ENCODE measurements at regions not wholly inside any gene's neighbourhood (a gene's known extent, or its start where the extent isn't known, plus 50 kb on each side); places are given as distances from the start of the nearest gene placed in this dataset.

GRCh38 chrX:458631-459061 lies 71.9 kb upstream of the PPP2R3B start:
- Histone ChIP-seq H2AFZ (ENCODE audit: low read depth, low read length) (no peak overlapping the region), H3K9me3 (ENCODE audit: insufficient read depth, low read length, severe bottlenecking) (no peaks in the 10 kb centered on the region), H3K27ac (ENCODE audit: low read length) (no peak overlapping the region), H4K20me1 (ENCODE audit: insufficient read depth, low read length) (no peaks in the 10 kb centered on the region), H3K9ac (ENCODE audit: low read depth, low read length) (no peak overlapping the region), H3K36me3 (ENCODE audit: insufficient read depth, low read length) (no peaks in the 10 kb centered on the region), H3K4me3 (ENCODE audit: low read depth in 1 of 2, low read length in 2 of 2) (no peak overlapping the region), H3K4me2 (ENCODE audit: insufficient read depth, low read length) (no peak overlapping the region), H3K4me1 (ENCODE audit: insufficient read depth, low read length) (no peaks in the 10 kb centered on the region), H3K79me2 (ENCODE audit: insufficient read depth, low read length) (no peaks in the 10 kb centered on the region), H3K27me3 (ENCODE audit: insufficient read depth, low read length, poor library complexity) (no peaks in the 10 kb centered on the region)
- DNase-seq (no peak), ATAC-seq (ENCODE audit: insufficient read depth, low read depth) (no peak)
- TF ChIP-seq EZH2 (IDR thresholded peaks at IDR 0.05; ENCODE audit: borderline replicate concordance, low read depth, low read length, severe bottlenecking): no peak
- TF ChIP-seq CTCF (IDR thresholded peaks at IDR 0.05; ENCODE audit: borderline replicate concordance, extremely low read depth, low read length, poor library complexity, severe bottlenecking): no peak

- no peaks in the 10 kb centered on the region for H3K4me1 ChIP-seq (ENCODE audit: insufficient read depth, low read length)
- TF ChIP-seq EZH2 (IDR thresholded peaks at IDR 0.05; ENCODE audit: borderline replicate concordance, low read depth, low read length, severe bottlenecking): no peak
- no peaks in the 10 kb centered on the region for H4K20me1 ChIP-seq (ENCODE audit: insufficient read depth, low read length)
- H3K9me3 ChIP-seq (ENCODE audit: insufficient read depth, low read length, severe bottlenecking): no peaks in the 10 kb centered on the region
- ATAC-seq (ENCODE audit: insufficient read depth, low read depth): no peak
- H3K36me3 ChIP-seq (ENCODE audit: insufficient read depth, low read length): no peaks in the 10 kb centered on the region
- H3K4me3 ChIP-seq (ENCODE audit: low read depth in 1 of 2, low read length in 2 of 2): no peak overlapping the region
- no peak for DNase-seq
- H3K9ac ChIP-seq (ENCODE audit: low read depth, low read length): no peak overlapping the region
- H2AFZ ChIP-seq (ENCODE audit: low read depth, low read length): no peak overlapping the region
- H3K79me2 ChIP-seq (ENCODE audit: insufficient read depth, low read length): no peaks in the 10 kb centered on the region
- no peaks in the 10 kb centered on the region for H3K27me3 ChIP-seq (ENCODE audit: insufficient read depth, low read length, poor library complexity)
- H3K27ac ChIP-seq (ENCODE audit: low read length): no peak overlapping the region
- H3K4me2 ChIP-seq (ENCODE audit: insufficient read depth, low read length): no peak overlapping the region
Measured at GRCh38 chrX:459611-460010, 72.9 kb upstream of the PPP2R3B start.

- TF ChIP-seq EZH2 (IDR thresholded peaks at IDR 0.05; ENCODE audit: borderline replicate concordance, low read depth, low read length, severe bottlenecking): no peak
- no peak for TF ChIP-seq CTCF (IDR thresholded peaks at IDR 0.05; ENCODE audit: borderline replicate concordance, extremely low read depth, low read length, poor library complexity, severe bottlenecking)
- no peak overlapping the region for H3K4me2 ChIP-seq (ENCODE audit: insufficient read depth, low read length)
- H3K9me3 ChIP-seq (ENCODE audit: insufficient read depth, low read length, severe bottlenecking): no peaks in the 10 kb centered on the region
Measured at GRCh38 chrX:460116-460515, 73.4 kb upstream of the PPP2R3B start.

GRCh38 chrX:460823-461640 lies 74.3 kb upstream of the PPP2R3B start:
- Histone ChIP-seq H3K27ac (ENCODE audit: low read length) (no peak overlapping the region), H3K27me3 (ENCODE audit: insufficient read depth, low read length, poor library complexity) (no peaks in the 10 kb centered on the region), H3K36me3 (ENCODE audit: insufficient read depth, low read length) (no peaks in the 10 kb centered on the region), H4K20me1 (ENCODE audit: insufficient read depth, low read length) (no peaks in the 10 kb centered on the region), H3K4me3 (ENCODE audit: low read depth in 1 of 2, low read length in 2 of 2) (no peak overlapping the region), H3K4me1 (ENCODE audit: insufficient read depth, low read length) (no peaks in the 10 kb centered on the region), H3K4me2 (ENCODE audit: insufficient read depth, low read length) (no peak overlapping the region), H3K79me2 (ENCODE audit: insufficient read depth, low read length) (no peaks in the 10 kb centered on the region), H3K9me3 (ENCODE audit: insufficient read depth, low read length, severe bottlenecking) (no peaks in the 10 kb centered on the region), H2AFZ (ENCODE audit: low read depth, low read length) (no peak overlapping the region), H3K9ac (ENCODE audit: low read depth, low read length) (no peak overlapping the region)
- DNase-seq: no peak
- no peak for ATAC-seq (ENCODE audit: insufficient read depth, low read depth)
- TF ChIP-seq EZH2 (IDR thresholded peaks at IDR 0.05; ENCODE audit: borderline replicate concordance, low read depth, low read length, severe bottlenecking) (no peak), CTCF (IDR thresholded peaks at IDR 0.05; ENCODE audit: borderline replicate concordance, extremely low read depth, low read length, poor library complexity, severe bottlenecking) (no peak)

More at GRCh38 chrX:460116-460515, 73.4 kb upstream of the PPP2R3B start:
- Histone ChIP-seq H3K4me1 (ENCODE audit: insufficient read depth, low read length) (no peaks in the 10 kb centered on the region), H3K4me3 (ENCODE audit: low read depth in 1 of 2, low read length in 2 of 2) (no peak overlapping the region), H2AFZ (ENCODE audit: low read depth, low read length) (no peak overlapping the region), H4K20me1 (ENCODE audit: insufficient read depth, low read length) (no peaks in the 10 kb centered on the region), H3K27me3 (ENCODE audit: insufficient read depth, low read length, poor library complexity) (no peaks in the 10 kb centered on the region), H3K9ac (ENCODE audit: low read depth, low read length) (no peak overlapping the region), H3K79me2 (ENCODE audit: insufficient read depth, low read length) (no peaks in the 10 kb centered on the region), H3K36me3 (ENCODE audit: insufficient read depth, low read length) (no peaks in the 10 kb centered on the region), H3K27ac (ENCODE audit: low read length) (no peak overlapping the region)
- ATAC-seq (ENCODE audit: insufficient read depth, low read depth) (no peak), DNase-seq (no peak)
